NCI-H69 (cell line): ENCODE measurements at regions not wholly inside any gene's neighbourhood (a gene's known extent, or its start where the extent isn't known, plus 50 kb on each side); places are given as distances from the start of the nearest gene placed in this dataset.

Experiments used
- DNase-seq: peaks from one replicate; lab custom pipeline; 2025; lab: John Stamatoyannopoulos, UW

- DNase-seq: no peak
Measured at GRCh38 chr13:62022369-62022768, 606.7 kb upstream of the PCDH20 start.

- no peak for DNase-seq
Measured at GRCh38 chr13:62019858-62020257, 604.2 kb upstream of the PCDH20 start.

DNA sequence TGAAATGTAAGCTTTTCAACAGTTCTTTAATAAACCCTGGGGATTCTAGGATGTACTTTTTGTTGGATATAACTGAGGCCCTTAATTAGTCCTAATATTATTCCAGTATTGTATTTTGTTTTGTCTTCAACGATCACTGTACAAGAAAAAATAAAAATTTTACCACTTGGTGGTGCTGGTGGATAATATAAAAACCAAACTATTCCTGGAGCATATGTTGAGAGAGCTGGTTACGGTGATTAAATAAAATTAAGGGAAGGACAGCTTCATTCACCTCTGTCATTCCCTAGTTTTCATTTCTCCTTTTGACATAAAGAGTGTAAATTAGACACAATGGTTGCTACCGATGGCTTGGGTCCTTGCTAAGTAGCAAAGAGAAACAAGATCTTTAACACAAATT lies 598.6 kb upstream of the PCDH20 start:
- DNase-seq: peak; percentile 80

GRCh38 chr13:62003452-62003851 lies 587.8 kb upstream of the PCDH20 start:
- no peak for DNase-seq

GRCh38 chr13:61994174-61994573 lies 578.5 kb upstream of the PCDH20 start:
- DNase-seq: no peak

- no peak for DNase-seq
Measured at GRCh38 chr13:61989978-61990377, 574.3 kb upstream of the PCDH20 start.

DNA sequence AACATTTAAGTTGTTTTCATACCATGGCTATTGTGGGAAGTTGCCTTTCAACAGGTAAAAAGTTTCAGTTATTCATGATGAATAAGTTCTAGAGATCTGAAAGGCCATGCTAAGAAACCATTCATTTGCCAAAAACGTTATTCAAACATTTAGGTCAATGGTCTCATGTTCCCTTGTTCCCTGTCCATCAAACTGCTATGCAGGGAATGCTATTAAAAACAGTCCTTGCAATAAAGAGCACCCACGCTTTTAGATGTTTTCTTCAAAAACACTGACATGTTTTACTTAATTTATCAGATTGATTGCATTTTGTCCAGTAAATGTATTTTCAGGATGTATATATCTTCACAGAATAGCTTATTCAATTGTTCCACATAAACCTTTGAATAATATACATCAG lies 573.2 kb upstream of the PCDH20 start:
- no peak for DNase-seq

GRCh38 chr13:61975001-61975400 lies 559.4 kb upstream of the PCDH20 start:
- DNase-seq: no peak

DNA sequence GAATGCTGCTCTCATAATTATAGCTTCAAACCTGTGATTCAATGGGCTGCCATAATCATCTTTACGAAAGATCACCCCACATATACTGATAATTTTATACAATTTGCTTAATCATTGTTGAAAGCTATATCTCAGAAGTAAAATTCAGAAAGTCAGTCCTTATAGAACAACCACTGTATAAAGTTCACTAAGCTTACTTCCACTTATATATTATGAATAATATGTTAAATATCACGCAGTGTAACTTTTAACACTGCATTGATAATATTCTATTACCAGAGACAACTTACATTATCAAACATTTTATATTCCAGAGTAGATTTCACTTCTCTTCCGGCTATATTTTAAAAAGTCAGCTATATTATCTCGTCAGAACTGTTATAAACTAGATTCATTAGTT lies 550.1 kb upstream of the PCDH20 start:
- DNase-seq: no peak

- DNase-seq: no peak
Measured at GRCh38 chr13:61960981-61961380, 545.3 kb upstream of the PCDH20 start.

DNA sequence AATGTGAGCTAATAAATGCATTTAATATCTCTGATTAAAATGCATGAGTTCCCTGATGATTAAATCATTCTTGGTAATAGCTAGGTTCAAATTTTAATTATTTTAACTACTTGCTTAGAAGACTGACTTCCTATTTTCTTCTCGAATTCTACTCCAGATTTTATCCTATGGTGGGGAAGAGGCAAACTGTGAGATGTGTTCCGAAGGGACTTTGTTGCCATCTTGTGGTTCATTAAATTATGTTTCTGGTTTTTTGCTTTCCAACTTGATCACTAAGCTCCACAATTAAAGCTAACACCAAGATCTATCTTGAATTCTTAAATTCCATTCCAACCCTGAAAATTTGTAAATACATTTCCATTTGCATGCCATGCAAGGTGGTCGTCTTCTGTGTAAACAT lies 538.4 kb upstream of the PCDH20 start:
- peak; percentile 50 for DNase-seq

DNA sequence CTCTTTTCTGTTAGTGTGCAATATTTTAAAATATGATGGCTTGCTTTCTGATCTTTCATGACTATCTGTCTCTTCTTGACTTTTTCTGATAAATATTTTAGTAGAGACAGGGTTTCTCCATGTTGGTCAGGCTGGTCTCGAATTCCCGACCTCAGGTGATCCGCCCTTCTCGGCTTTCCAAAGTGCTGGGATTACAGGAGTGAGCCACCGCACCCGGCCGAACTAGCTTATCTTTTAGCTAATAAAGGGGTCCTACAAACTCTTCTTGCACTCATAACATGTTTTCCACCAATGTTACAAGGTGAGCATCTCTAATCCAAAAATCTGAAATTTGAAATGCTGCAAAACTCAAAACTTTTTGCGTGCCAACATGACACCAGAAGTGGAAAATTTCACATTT lies 535.2 kb upstream of the PCDH20 start:
- no peak for DNase-seq

- no peak for DNase-seq
Measured at GRCh38 chr13:61944329-61944929, 528.8 kb upstream of the PCDH20 start.

DNA sequence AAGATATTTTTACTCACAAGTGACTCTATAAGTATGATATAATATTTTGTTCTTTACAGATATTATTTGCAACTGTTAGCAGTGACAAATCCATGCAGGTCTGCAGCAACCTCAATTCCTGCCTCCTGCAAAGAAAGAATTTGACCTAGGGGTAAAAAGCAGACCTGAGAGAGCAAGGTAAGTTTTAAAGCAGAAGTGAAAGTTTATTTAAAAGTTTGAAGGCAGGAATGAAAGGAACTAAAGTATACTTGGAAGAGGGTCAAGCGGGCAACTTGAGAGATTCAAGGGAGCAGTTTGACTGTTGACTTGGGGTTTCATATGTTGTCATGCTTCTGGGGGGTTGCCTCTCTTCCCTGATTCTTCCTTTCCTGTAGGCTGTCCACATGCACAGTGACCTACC lies 520.1 kb upstream of the PCDH20 start:
- DNase-seq: no peak

DNA sequence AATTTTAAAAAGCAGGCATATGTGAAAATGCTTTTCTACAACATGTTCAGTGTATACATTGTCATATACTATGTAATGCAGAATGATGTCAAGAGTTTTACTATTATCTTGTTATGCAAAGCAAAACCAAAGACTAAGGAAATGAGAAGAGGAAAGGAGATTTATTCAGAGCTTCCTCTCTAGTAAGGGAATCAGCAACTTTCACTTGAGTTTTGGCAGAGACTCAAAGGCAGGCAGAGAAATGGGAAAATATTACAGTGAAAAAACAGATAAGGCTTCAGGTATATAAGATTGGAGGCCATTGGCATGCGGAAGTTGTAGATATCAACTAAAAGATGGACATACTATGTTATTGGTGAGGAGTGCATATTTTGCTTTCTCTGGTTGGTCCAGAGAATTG lies 512.0 kb upstream of the PCDH20 start:
- DNase-seq: no peak

- peak; percentile 10 for DNase-seq
Measured at GRCh38 chr13:61918841-61919240, 503.2 kb upstream of the PCDH20 start.

GRCh38 chr13:61916483-61916882 lies 500.8 kb upstream of the PCDH20 start:
- no peak for DNase-seq

- no peak for DNase-seq
Measured at GRCh38 chr13:61913183-61913582, 497.5 kb upstream of the PCDH20 start.

DNA sequence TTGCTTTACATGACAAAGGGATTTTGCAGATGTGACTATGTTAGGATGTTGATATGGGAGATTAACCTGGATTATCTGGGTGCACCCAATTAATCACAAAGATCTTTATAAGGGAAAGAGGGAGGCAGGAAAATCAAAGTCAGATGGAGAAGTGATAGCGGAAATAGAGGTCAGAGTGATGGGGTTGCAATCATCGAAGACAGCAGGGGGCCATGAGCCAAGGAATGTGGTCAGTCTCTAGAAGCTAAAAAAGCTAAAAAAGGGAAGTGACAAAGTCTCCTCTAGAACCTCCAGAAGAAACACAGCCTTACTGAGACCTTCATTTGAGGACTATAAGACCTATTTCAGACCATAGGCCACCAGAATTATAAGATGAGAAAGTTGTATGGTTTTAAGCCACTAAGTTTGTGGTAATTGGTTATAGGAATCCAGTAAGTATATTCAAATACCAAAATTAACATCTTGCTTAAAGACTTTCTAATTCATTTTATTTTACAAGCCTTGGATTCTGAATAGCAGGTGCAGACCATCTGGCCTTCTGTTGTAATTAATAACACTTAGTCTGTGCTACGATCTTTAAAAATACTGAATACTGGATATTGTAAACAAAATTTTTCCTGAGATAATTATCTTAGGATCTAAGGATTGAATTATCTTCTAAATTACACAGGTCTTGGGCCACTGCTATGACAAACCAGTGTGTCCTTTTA lies 493.4 kb upstream of the PCDH20 start:
- no peak for DNase-seq

GRCh38 chr13:61905054-61905453 lies 489.4 kb upstream of the PCDH20 start:
- no peak for DNase-seq

- no peak for DNase-seq
Measured at GRCh38 chr13:61901946-61902541, 486.4 kb upstream of the PCDH20 start.

DNA sequence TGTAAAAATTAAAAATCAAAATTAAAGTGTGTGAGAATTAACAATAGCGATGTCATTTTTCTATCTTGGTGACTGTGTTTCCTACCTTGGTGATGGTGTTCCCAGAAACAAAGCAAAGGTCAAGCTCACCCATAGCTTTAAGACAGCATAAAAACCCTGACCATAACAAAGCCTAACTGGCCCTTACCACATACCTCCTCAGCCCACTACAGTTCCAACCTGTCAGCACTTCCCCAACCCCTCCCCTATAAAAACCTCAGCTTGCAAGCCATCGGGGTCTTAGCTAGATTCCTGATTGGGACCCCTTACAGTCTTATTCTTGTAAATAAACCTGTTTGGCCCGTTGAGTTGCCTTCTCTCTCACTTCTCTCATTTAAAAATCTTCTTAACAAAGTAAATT lies 484.4 kb upstream of the PCDH20 start:
- DNase-seq: no peak

DNA sequence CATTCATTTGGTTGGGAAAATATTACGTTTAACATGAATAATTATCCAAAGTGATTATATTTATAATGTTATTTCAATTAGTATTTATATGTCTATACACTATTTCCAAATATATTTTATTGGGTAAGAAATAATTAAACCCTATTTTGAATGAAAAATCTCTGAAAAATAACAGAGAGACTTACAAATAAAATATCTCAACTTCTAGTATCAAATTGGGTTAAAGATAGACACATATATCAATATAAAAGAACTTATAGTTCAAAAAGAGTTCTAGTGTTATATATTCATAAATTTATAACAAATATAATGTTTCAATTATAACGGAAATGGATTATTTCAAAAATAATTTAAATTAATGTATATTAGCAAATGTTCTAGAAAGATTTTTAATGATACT lies 482.6 kb upstream of the PCDH20 start:
- DNase-seq: no peak

GRCh38 chr13:61891401-61891800 lies 475.8 kb upstream of the PCDH20 start:
- no peak for DNase-seq
